NCI-H146 treated with DMSO at 0.1 percent for 48 hours (cell line): ENCODE measurements at regions not wholly inside any gene's neighbourhood (a gene's known extent, or its start where the extent isn't known, plus 50 kb on each side); places are given as distances from the start of the nearest gene placed in this dataset.
"Not testable (repeated sequence)": the region's sequence is repeated elsewhere in the genome, so short reads cannot be mapped to it uniquely, and the experiment has no call there.

Source experiments
- DNase-seq: peaks from one replicate; lab custom pipeline; 2025; ENCODE audit not compliant: unreplicated experiment; lab: John Stamatoyannopoulos, UW

GRCh38 chr2:78686625-78687153, 338.8 kb upstream of the REG3G start:
- DNase-seq, result no peak

- no peak for DNase-seq
These were observed 325.8 kb upstream of the REG3G start for GRCh38 chr2:78699696-78700095.

GRCh38 chr2:78701546-78701945, 324.0 kb upstream of the REG3G start:
- no peak for DNase-seq

- no peak for DNase-seq
These were observed 317.6 kb upstream of the REG3G start for GRCh38 chr2:78707776-78708386.

GRCh38 chr2:78710632-78711375, 314.7 kb upstream of the REG3G start:
- no peak for DNase-seq

GRCh38 chr2:78715293-78715692, 310.2 kb upstream of the REG3G start:
- DNase-seq, result no peak

- DNase-seq, result no peak
These were observed 307.5 kb upstream of the REG3G start for GRCh38 chr2:78718024-78718423.

GRCh38 chr2:78718473-78718872, 307.0 kb upstream of the REG3G start:
- DNase-seq, result no peak

- no peak for DNase-seq
These were observed 304.0 kb upstream of the REG3G start for GRCh38 chr2:78721355-78722033.

- no peak for DNase-seq
These were observed 291.3 kb upstream of the REG3G start for GRCh38 chr2:78734221-78734620.

GRCh38 chr2:78739282-78739681, 286.2 kb upstream of the REG3G start:
- no peak for DNase-seq

- DNase-seq, result no peak
These were observed 275.9 kb upstream of the REG3G start for GRCh38 chr2:78749638-78750037.

- no peak for DNase-seq
These were observed 275.3 kb upstream of the REG3G start for GRCh38 chr2:78750219-78750618.

GRCh38 chr2:78754930-78755329, 270.6 kb upstream of the REG3G start:
- DNase-seq, result no peak

- no peak for DNase-seq
These were observed 268.3 kb upstream of the REG3G start for GRCh38 chr2:78757191-78757590.

GRCh38 chr2:78757640-78758039, 267.9 kb upstream of the REG3G start:
- no peak for DNase-seq

GRCh38 chr2:78758765-78759164, 266.7 kb upstream of the REG3G start:
- not testable (repeated sequence) for DNase-seq

GRCh38 chr2:78766459-78766858, 259.0 kb upstream of the REG3G start:
- DNase-seq, result no peak

- DNase-seq, result no peak
These were observed 257.5 kb upstream of the REG3G start for GRCh38 chr2:78768016-78768415.

GRCh38 chr2:78775291-78775690, 250.2 kb upstream of the REG3G start:
- DNase-seq, result no peak

- DNase-seq, result no peak
These were observed 246.6 kb upstream of the REG3G start for GRCh38 chr2:78778756-78779510.
